IMR-90 (cell line): ENCODE measurements at regions not wholly inside any gene's neighbourhood (a gene's known extent, or its start where the extent isn't known, plus 50 kb on each side); places are given as distances from the start of the nearest gene placed in this dataset.

ENCODE experiments used
- ATAC-seq: fragments of 200-7000 bp; cut with Tn5 transposase; 2 replicates; pipeline ENCODE4 v1.9.1; 2020; ENCODE audit warnings: low read depth, mild to moderate bottlenecking, moderate library complexity
- BruUV-seq: library from RNA; stranded (reverse); fragments of 400-500 nt; replicated peaks from 2 replicates; lab custom pipeline; 2021; lab: Mats Ljungman, UMichigan
- CTCF ChIA-PET: fragments of 300-600 bp; formaldehyde crosslinking; extraction: SDS; loops from one replicate; lab custom pipeline; 2021; ENCODE audit warnings: antibody characterized with exemption; lab: Yijun Ruan, JAX
- POLR2A ChIA-PET: fragments of 300-600 bp; sonication (Branson Sonifier 250); formaldehyde crosslinking; loops from one replicate; lab custom pipeline; 2022; ENCODE audit warnings: antibody characterized with exemption; ENCODE audit not compliant: unreplicated experiment; lab: Charles Lee
- DNase-seq: peaks from one replicate; pipeline ENCODE4 v3.0.0; 2013
- H2AFZ ChIP-seq: replicated peaks from 2 replicates; pipeline ENCODE3; 2013; ENCODE audit warnings: low read length, mild to moderate bottlenecking; ENCODE audit not compliant: poor library complexity
- H2AK5ac ChIP-seq: 2 replicates; pipeline ENCODE4 v1.6.1; 2013; ENCODE audit warnings: low read depth, low read length, inconsistent platforms
- H2AK9ac ChIP-seq: replicated peaks from 2 replicates; pipeline ENCODE3; 2013; ENCODE audit warnings: mild to moderate bottlenecking, low read depth, low read length, moderate library complexity; ENCODE audit not compliant: poor library complexity
- H2BK120ac ChIP-seq: 2 replicates; pipeline ENCODE4 v1.6.1; 2013; ENCODE audit warnings: low read depth, low read length, inconsistent platforms
- H2BK15ac ChIP-seq: 3 replicates; pipeline ENCODE4 v1.6.1; 2013; ENCODE audit warnings: low read depth, low read length, inconsistent platforms
- H2BK20ac ChIP-seq: 2 replicates; pipeline ENCODE4 v1.6.1; 2013; ENCODE audit warnings: low read depth, mild to moderate bottlenecking, inconsistent platforms, low read length, moderate library complexity
- H2BK5ac ChIP-seq: 2 replicates; pipeline ENCODE4 v1.6.1; 2013; ENCODE audit warnings: mild to moderate bottlenecking, low read depth, low read length, inconsistent platforms; ENCODE audit not compliant: poor library complexity, severe bottlenecking
- H3K14ac ChIP-seq: replicated peaks from 2 replicates; pipeline ENCODE4 v1.6.1; 2013; ENCODE audit warnings: low read depth, low read length, inconsistent platforms
- H3K18ac ChIP-seq: 2 replicates; pipeline ENCODE4 v1.6.1; 2013; ENCODE audit warnings: low read depth, low read length, control low read depth
- H3K23ac ChIP-seq: 2 replicates; pipeline ENCODE4 v1.6.1; 2013; ENCODE audit warnings: low read depth, low read length, inconsistent platforms
- H3K27ac ChIP-seq: 2 replicates; pipeline ENCODE4 v1.5.1; 2013; ENCODE audit warnings: mild to moderate bottlenecking, control low read depth, low read length; ENCODE audit not compliant: insufficient read depth
- H3K27me3 ChIP-seq: 2 replicates; pipeline ENCODE4 v1.6.1; 2013; ENCODE audit warnings: low read length; ENCODE audit not compliant: control insufficient read depth, insufficient read depth
- H3K36me3 ChIP-seq: 2 replicates; pipeline ENCODE4 v1.6.1; 2013; ENCODE audit warnings: low read length, mixed read lengths; ENCODE audit not compliant: control insufficient read depth, insufficient read depth
- H3K4ac ChIP-seq: 2 replicates; pipeline ENCODE4 v1.6.1; 2013; ENCODE audit warnings: low read depth, low read length, inconsistent platforms
- H3K4me1 ChIP-seq: 2 replicates; pipeline ENCODE4 v1.6.1; 2013; ENCODE audit warnings: low read length, mixed read lengths; ENCODE audit not compliant: control insufficient read depth, insufficient read depth
- H3K4me2 ChIP-seq: 2 replicates; pipeline ENCODE4 v1.6.1; 2013; ENCODE audit warnings: low read depth, mild to moderate bottlenecking, control low read depth, low read length, moderate library complexity
- H3K4me3 ChIP-seq: 2 replicates; pipeline ENCODE4 v1.5.1; 2013; ENCODE audit warnings: low read depth, mild to moderate bottlenecking, control low read depth, low read length, moderate library complexity; ENCODE audit not compliant: insufficient read depth
- H3K56ac ChIP-seq: 2 replicates; pipeline ENCODE4 v1.6.1; 2013; ENCODE audit warnings: low read length, inconsistent platforms; ENCODE audit not compliant: insufficient read depth; ENCODE audit errors: extremely low read depth
- H3K79me1 ChIP-seq, 2 experiments: 2 replicates each; pipeline ENCODE4 v1.6.1; 2013; ENCODE audit warnings: low read length in 2 of 2, inconsistent platforms in 1 of 2, low read depth in 1 of 2
- H3K9ac ChIP-seq: 2 replicates; pipeline ENCODE4 v1.6.1; 2013; ENCODE audit warnings: low read depth, low read length, control low read depth
- H3K9me1 ChIP-seq: 2 replicates; pipeline ENCODE4 v1.6.1; 2013; ENCODE audit warnings: low read length, inconsistent platforms; ENCODE audit not compliant: insufficient read depth
- H3K9me3 ChIP-seq: 2 replicates; pipeline ENCODE4 v1.6.1; 2013; ENCODE audit warnings: low read length; ENCODE audit not compliant: control insufficient read depth, insufficient read depth
- H4K20me1 ChIP-seq: 2 replicates; pipeline ENCODE4 v1.6.1; 2013; ENCODE audit warnings: low read length, inconsistent platforms; ENCODE audit not compliant: insufficient read depth
- H4K5ac ChIP-seq: 2 replicates; pipeline ENCODE4 v1.6.1; 2013; ENCODE audit warnings: mild to moderate bottlenecking, low read depth, low read length, control low read depth
- H4K8ac ChIP-seq, 2 experiments: 2 replicates each; pipeline ENCODE4 v1.6.1; 2013; ENCODE audit warnings: low read depth in 2 of 2, low read length in 2 of 2, control low read depth in 1 of 2, inconsistent platforms in 1 of 2
- H4K91ac ChIP-seq: 2 replicates; pipeline ENCODE4 v1.6.1; 2013; ENCODE audit warnings: low read depth, low read length, inconsistent platforms; ENCODE audit not compliant: insufficient read depth
- BHLHE40 ChIP-seq: fragments of 150-350 bp; IDR thresholded peaks from 2 replicates; pipeline ENCODE4 v1.6.1; 2016; ENCODE audit warnings: mild to moderate bottlenecking, low read depth, low read length
- CEBPB ChIP-seq: IDR thresholded peaks from 2 replicates; pipeline ENCODE4 v1.6.1; 2012; ENCODE audit warnings: low read depth, low read length, improper control_type of control experiment
- CTCF ChIP-seq: conservative IDR thresholded peaks from 2 replicates; pipeline ENCODE4 v1.5.1; 2012; ENCODE audit warnings: mild to moderate bottlenecking, low read depth, low read length, improper control_type of control experiment
- FOS ChIP-seq: fragments of 150-350 bp; IDR thresholded peaks from 2 replicates; pipeline ENCODE4 v1.6.1; 2016; ENCODE audit warnings: low read depth, low read length
- MAFK ChIP-seq: IDR thresholded peaks from 2 replicates; pipeline ENCODE4 v1.6.1; 2012; ENCODE audit warnings: low read depth, low read length, improper control_type of control experiment
- MAZ ChIP-seq: IDR thresholded peaks from 2 replicates; pipeline ENCODE4 v1.6.1; 2012; ENCODE audit warnings: low read depth, mild to moderate bottlenecking, low read length, improper control_type of control experiment, moderate library complexity, borderline replicate concordance
- MXI1 ChIP-seq: IDR thresholded peaks from 2 replicates; pipeline ENCODE4 v1.6.1; 2012; ENCODE audit warnings: low read depth, mild to moderate bottlenecking, low read length, moderate library complexity, borderline replicate concordance
- RAD21 ChIP-seq: IDR thresholded peaks from 2 replicates; pipeline ENCODE4 v1.6.1; 2012; ENCODE audit warnings: low read length, improper control_type of control experiment
- RFX5 ChIP-seq: IDR thresholded peaks from 2 replicates; pipeline ENCODE4 v1.8.0; 2012; ENCODE audit warnings: low read depth, mild to moderate bottlenecking, low read length, moderate library complexity
- SMC3 ChIP-seq: fragments of 150-350 bp; IDR thresholded peaks from 2 replicates; pipeline ENCODE4 v1.6.1; 2016; ENCODE audit warnings: low read depth, mild to moderate bottlenecking, antibody characterized with exemption, low read length, moderate library complexity
- WGBS, 2 experiments: methylation state at CpG; one replicate each; pipeline versions ENCODE4 v1.1.5 to v1.1.7; 2013; ENCODE audit warnings: missing lambda C conversion rate in 2 of 2; ENCODE audit not compliant: insufficient read length in 1 of 2; ENCODE audit errors: extremely low coverage in 2 of 2; 5-methylcytosine and 5-hydroxymethylcytosine counted together
- dilution Hi-C: fragments of 300-500 bp; cut with HindIII; formaldehyde crosslinking; loops from one replicate; pipeline ENCODE4 v1.14.3; 2018; ENCODE audit warnings: low sequenced_read_pairs; ENCODE audit not compliant: unreplicated experiment
- in situ Hi-C: fragments of 300-500 bp; cut with MboI; formaldehyde crosslinking; loops from 3 replicates; pipeline ENCODE4 v1.14.3; 2019; ENCODE audit warnings: low sequenced_read_pairs, inconsistent platforms, mixed read lengths
- intact Hi-C: fragments of 100-400 bp; cut with micrococcal nuclease; formaldehyde crosslinking; loops from 2 replicates; pipeline ENCODE4 v1.10.0; 2022

DNA sequence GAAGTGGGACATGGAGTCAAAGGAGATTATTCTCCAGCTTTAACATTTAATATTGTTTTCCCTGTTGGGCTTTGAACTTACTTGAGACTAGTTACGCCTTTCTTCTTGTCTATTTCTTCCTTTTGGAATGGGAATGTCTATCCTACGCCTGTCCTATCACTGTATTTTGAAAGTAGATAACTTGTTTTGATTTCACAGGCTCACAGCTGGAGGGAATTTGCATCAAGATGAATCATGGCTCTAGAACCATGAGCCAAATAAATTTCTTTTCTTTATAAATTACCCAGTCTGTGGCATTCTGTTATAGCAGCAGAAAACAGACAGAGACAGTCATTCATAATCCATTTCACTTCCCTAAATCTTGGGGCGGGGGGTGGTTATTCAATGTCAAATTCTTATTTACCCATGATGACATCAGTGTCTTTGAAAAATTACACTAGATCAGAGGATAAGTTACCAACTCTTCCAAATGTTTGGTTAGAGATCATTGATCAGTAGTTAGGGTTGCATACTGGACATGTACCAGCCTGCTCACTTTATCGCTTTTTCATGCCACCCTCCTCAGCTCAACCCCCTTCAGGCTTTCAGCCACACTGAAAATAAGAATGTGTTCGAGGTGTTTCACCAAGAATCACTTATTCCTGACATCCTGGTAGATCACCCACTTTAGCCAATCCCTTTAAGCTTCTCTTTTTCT is 419.6 kb upstream of the PIK3R1 start:
- H3K9me3 ChIP-seq, result peaks cover 4% of the 10 kb centered on the region
- in situ Hi-C loops (no loop called here), intact Hi-C loops (no loop called here), dilution Hi-C loops (no loop called here)
- no peak overlapping the region for H2BK20ac ChIP-seq
- no peak overlapping the region for H3K23ac ChIP-seq
- no peak overlapping the region for H3K4me3 ChIP-seq
- H3K27ac ChIP-seq, result no peak overlapping the region
- H3K14ac ChIP-seq, result no peak overlapping the region
- H2AK9ac ChIP-seq, result no peak overlapping the region
- no peak overlapping the region for H3K4ac ChIP-seq
- H3K4me2 ChIP-seq, result no peak overlapping the region
- BruUV-seq, result no TSS peak
- no peak overlapping the region for H2BK5ac ChIP-seq
- POLR2A ChIA-PET, result no interaction called here
- no peak overlapping the region for H2AK5ac ChIP-seq
- H3K56ac ChIP-seq, result no peak overlapping the region
- no peak overlapping the region for H4K5ac ChIP-seq
- H3K36me3 ChIP-seq, result no peaks in the 10 kb centered on the region
- H2BK120ac ChIP-seq, result no peak overlapping the region
- no peak overlapping the region for H4K91ac ChIP-seq
- no peak overlapping the region for H3K9ac ChIP-seq
- no peak overlapping the region for H4K8ac ChIP-seq
- DNase-seq, result no peak
- H3K18ac ChIP-seq, result no peak overlapping the region
- CTCF ChIA-PET, result no interaction called here
- H2BK15ac ChIP-seq, result no peak overlapping the region
- no peak for ATAC-seq
- H3K4me1 ChIP-seq, result no peaks in the 10 kb centered on the region
- no peaks in the 10 kb centered on the region for H3K79me1 ChIP-seq
- no peaks in the 10 kb centered on the region for H4K20me1 ChIP-seq
- H3K9me1 ChIP-seq, result no peaks in the 10 kb centered on the region
- no peak overlapping the region for H2AFZ ChIP-seq
- no CpG with 5 or more reads among the region's 5 CpGs for WGBS, 2 experiments
- TF ChIP-seq BHLHE40 (no peak), MAFK (no peak), RAD21 (no peak), SMC3 (no peak), RFX5 (no peak), MAZ (no peak), MXI1 (no peak), CEBPB (no peak), FOS (no peak), CTCF (no peak)
- no peaks in the 10 kb centered on the region for H3K27me3 ChIP-seq
